Astrocyte of the spinal cord (primary cell): ENCODE measurements at regions not wholly inside any gene's neighbourhood (a gene's known extent, or its start where the extent isn't known, plus 50 kb on each side); places are given as distances from the start of the nearest gene placed in this dataset.
"Not testable (repeated sequence)": the region's sequence is repeated elsewhere in the genome, so short reads cannot be mapped to it uniquely, and the experiment has no call there.

ENCODE experiments used
- DNase-seq: peaks from one replicate; pipeline ENCODE4 v3.0.0; 2011; ENCODE audit warnings: low read depth, low spot score
- H3K4me3 ChIP-seq: 2 replicates; pipeline ENCODE4 v1.5.1; 2011; ENCODE audit warnings: low read depth, mild to moderate bottlenecking, low read length, moderate library complexity
- CTCF ChIP-seq: IDR thresholded peaks from 2 replicates; pipeline ENCODE4 v1.5.1; 2012; ENCODE audit warnings: low read depth, mild to moderate bottlenecking, low read length, inconsistent platforms
- in situ Hi-C: cut with HindIII; loops from 2 replicates; pipeline ENCODE4 v1.10.0; 2017; ENCODE audit warnings: low sequenced_read_pairs

GRCh38 chr3:51588724-51589123 lies 50.2 kb downstream of the RAD54L2 start:
- no peak overlapping the region for H3K4me3 ChIP-seq
- in situ Hi-C loops, result no loop called here
- DNase-seq, result no peak
- no peak for TF ChIP-seq CTCF

DNA sequence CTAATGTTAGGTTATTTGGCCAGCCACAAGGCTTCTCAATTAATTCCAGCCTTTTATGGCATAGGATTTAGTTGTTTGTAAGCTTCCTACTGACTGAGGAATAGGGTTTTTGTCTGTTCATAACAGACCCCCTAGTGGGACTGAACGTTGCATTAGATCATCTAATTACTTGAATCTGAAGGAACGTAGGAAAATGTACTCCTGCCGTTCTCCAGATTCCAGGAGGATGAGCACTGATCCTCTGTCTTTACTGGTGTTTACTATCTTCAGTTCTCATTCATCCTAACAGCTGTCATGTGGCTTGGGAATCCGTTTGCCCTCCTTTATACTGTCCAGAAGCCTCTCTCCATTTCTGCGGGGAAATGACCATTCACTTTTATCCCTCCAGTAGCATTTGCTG lies 52.7 kb downstream of the RAD54L2 start:
- in situ Hi-C loops, result no loop called here
- no peak overlapping the region for H3K4me3 ChIP-seq
- peak; percentile 62 for DNase-seq
- no peak for TF ChIP-seq CTCF

- in situ Hi-C loops, result no loop called here
- no peak for DNase-seq
- H3K4me3 ChIP-seq, result no peak overlapping the region
- no peak for TF ChIP-seq CTCF
Measured at GRCh38 chr3:51593697-51594096, 55.2 kb downstream of the RAD54L2 start.

DNA sequence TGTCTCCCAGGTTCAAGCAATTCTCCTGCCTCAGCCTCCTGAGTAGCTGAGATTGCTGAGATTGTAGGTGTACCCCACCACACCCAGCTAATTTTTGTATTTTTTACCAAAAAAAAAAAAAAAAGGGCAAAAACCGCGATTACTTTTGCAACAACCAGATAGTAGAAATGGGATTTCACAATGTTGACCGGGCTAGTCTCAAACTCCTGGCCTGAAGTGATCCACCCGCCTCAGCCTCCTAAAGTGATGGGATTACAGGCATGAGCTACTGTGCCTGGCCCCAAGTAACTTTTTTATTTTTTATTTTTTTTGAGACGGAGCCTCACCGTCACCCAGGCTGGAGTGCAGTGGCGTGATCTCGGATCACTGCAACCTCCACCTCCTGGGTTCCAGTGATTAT lies 61.1 kb downstream of the RAD54L2 start:
- in situ Hi-C loops, DNase-seq, H3K4me3 ChIP-seq: not testable (repeated sequence)

DNA sequence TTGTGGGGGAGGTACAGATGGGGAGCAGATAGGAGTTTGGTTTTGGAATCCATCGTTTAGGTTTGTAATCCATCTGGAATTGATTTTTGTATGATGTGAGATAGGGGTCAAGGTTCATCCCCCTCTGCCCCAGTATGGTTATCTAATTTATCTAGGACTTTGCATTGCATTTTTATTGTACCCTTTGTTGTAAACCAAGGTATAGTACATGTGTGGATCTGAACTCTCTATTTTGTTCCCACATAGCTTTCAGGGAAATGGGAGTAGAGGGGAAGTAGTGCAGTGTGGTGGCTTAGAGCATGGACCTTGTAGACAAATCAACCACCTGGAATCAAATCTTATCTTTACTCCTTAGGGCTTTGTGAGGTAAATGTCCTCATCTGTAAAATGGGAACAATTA lies 65.7 kb downstream of the RAD54L2 start:
- no peak for TF ChIP-seq CTCF
- no peak overlapping the region for H3K4me3 ChIP-seq
- DNase-seq, result no peak
- in situ Hi-C loops, result no loop called here

GRCh38 chr3:51605938-51606337 lies 65.1 kb upstream of the TEX264 start:
- no peak for DNase-seq

GRCh38 chr3:51606871-51607270 lies 64.2 kb upstream of the TEX264 start:
- DNase-seq, H3K4me3 ChIP-seq, in situ Hi-C loops: not testable (repeated sequence)

More at GRCh38 chr3:51605938-51606337, 65.1 kb upstream of the TEX264 start:
- no peak overlapping the region for H3K4me3 ChIP-seq
- in situ Hi-C loops, result no loop called here
- TF ChIP-seq CTCF, result no peak

DNA sequence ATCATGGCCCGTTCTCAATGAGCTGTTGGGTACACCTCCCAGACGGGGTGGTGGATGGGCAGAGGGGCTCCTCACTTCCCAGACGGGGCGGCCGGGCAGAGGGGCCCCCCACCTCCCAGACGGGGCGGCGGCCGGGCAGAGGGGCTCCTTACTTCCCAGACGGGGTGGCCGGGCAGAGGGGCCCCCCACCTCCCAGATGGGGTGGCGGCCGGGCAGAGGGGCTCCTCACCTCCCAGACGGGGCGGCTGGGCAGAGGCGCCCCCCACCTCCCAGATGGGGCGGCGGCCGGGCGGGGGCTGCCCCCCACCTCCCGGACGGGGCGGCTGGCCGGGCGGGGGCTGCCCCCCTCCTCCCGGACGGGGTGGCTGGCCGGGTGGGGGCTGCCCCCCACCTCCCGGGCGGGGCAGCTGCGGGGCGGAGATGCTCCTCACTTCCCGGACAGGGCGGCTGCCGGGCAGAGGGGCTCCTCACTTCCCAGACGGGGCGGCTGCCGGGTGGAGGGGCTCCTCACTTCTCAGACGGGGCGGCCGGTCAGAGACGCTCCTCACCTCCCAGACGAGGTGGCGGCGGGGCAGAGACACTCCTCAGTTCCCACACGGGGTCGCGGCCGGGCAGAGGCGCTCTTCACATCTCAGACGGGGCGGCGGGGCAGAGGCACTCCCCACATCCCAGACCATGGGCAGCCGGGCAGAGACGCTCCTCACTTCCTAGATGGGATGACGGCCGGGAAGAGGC lies 63.3 kb upstream of the TEX264 start:
- H3K4me3 ChIP-seq, in situ Hi-C loops, DNase-seq: not testable (repeated sequence)
